HEK293 (cell line): ENCODE measurements at regions not wholly inside any gene's neighbourhood (a gene's known extent, or its start where the extent isn't known, plus 50 kb on each side); places are given as distances from the start of the nearest gene placed in this dataset.

Source experiments
- CTCF ChIA-PET: fragments of 350-600 bp; formaldehyde crosslinking; extraction: SDS; loops from one replicate; lab custom pipeline; 2021; ENCODE audit warnings: antibody characterized with exemption; lab: Yijun Ruan, JAX
- POLR2A ChIA-PET: fragments of 300-600 bp; formaldehyde crosslinking; extraction: SDS; loops from one replicate; lab custom pipeline; 2020; ENCODE audit warnings: antibody characterized with exemption, inconsistent platforms; lab: Yijun Ruan, JAX
- H3K27ac ChIP-seq: fragments of 200-500 bp; sonication (Bioruptor generic); 2 replicates; pipeline ENCODE4 v1.5.1; 2014; ENCODE audit warnings: low read depth, low read length, control low read depth, inconsistent platforms; ENCODE audit errors: extremely low read depth
- H3K36me3 ChIP-seq, 2 experiments: fragments of 200-500 bp in 1 of 2; sonication (Bioruptor generic) in 1 of 2; 1 replicate in 1 of 2; 2 replicates in 1 of 2; pipeline ENCODE4 v1.5.1; 2014 to 2017; ENCODE audit warnings: inconsistent platforms in 2 of 2, low read length in 2 of 2; ENCODE audit not compliant: control insufficient read depth in 2 of 2, insufficient read depth in 1 of 2
- H3K4me1 ChIP-seq: fragments of 200-500 bp; sonication (Bioruptor generic); 2 replicates; pipeline ENCODE4 v1.5.1; 2014; ENCODE audit warnings: mild to moderate bottlenecking, low read length, inconsistent platforms; ENCODE audit not compliant: control insufficient read depth, insufficient read depth
- H3K4me3 ChIP-seq: 2 replicates; pipeline ENCODE4 v1.5.1; 2011; ENCODE audit warnings: low read depth, mild to moderate bottlenecking, control low read depth, low read length, moderate library complexity
- H3K9me3 ChIP-seq: fragments of 200-500 bp; sonication (Bioruptor generic); 2 replicates; pipeline ENCODE4 v1.5.1; 2014; ENCODE audit warnings: low read depth, low read length, inconsistent platforms; ENCODE audit not compliant: control insufficient read depth, insufficient read depth
- BCL6B ChIP-seq: fragments of 450-650 bp; formaldehyde crosslinking; IDR thresholded peaks from 2 replicates; pipeline ENCODE4 v1.5.1; 2017; ENCODE audit warnings: missing biosample characterization, missing genetic modification characterization
- GLI4 ChIP-seq: fragments of 450-650 bp; formaldehyde crosslinking; IDR thresholded peaks from 2 replicates; pipeline ENCODE4 v1.5.1; 2016; ENCODE audit warnings: missing biosample characterization, missing genetic modification characterization
- KLF17 ChIP-seq: fragments of 450-650 bp; formaldehyde crosslinking; IDR thresholded peaks from 2 replicates; pipeline ENCODE4 v1.5.1; 2016; ENCODE audit warnings: missing biosample characterization, missing genetic modification characterization
- RBAK ChIP-seq: fragments of 450-650 bp; formaldehyde crosslinking; IDR thresholded peaks from 2 replicates; pipeline ENCODE4 v1.5.1; 2016; ENCODE audit warnings: missing biosample characterization, missing genetic modification characterization
- SP7 ChIP-seq: fragments of 450-650 bp; formaldehyde crosslinking; IDR thresholded peaks from 2 replicates; pipeline ENCODE4 v1.5.1; 2016; ENCODE audit warnings: missing biosample characterization, missing genetic modification characterization
- YY2 ChIP-seq: fragments of 450-650 bp; formaldehyde crosslinking; IDR thresholded peaks from 2 replicates; pipeline ENCODE4 v1.5.1; 2016; ENCODE audit warnings: missing biosample characterization, missing genetic modification characterization
- ZBTB44 ChIP-seq: fragments of 450-650 bp; IDR thresholded peaks from 2 replicates; pipeline ENCODE4 v1.5.1; 2018; ENCODE audit warnings: missing biosample characterization, mild to moderate bottlenecking, missing genetic modification characterization
- ZBTB49 ChIP-seq: fragments of 450-650 bp; formaldehyde crosslinking; IDR thresholded peaks from 2 replicates; pipeline ENCODE4 v1.5.1; 2016; ENCODE audit warnings: missing biosample characterization, missing genetic modification characterization, low read depth
- ZNF112 ChIP-seq: fragments of 450-650 bp; formaldehyde crosslinking; IDR thresholded peaks from 2 replicates; pipeline ENCODE4 v1.5.0; 2017; ENCODE audit warnings: missing biosample characterization, missing genetic modification characterization
- ZNF391 ChIP-seq: fragments of 450-650 bp; formaldehyde crosslinking; IDR thresholded peaks from 2 replicates; pipeline ENCODE4 v1.5.1; 2016; ENCODE audit warnings: low read depth, missing biosample characterization, missing genetic modification characterization, borderline replicate concordance
- ZNF449 ChIP-seq: fragments of 450-650 bp; formaldehyde crosslinking; IDR thresholded peaks from 2 replicates; pipeline ENCODE4 v1.5.1; 2017; ENCODE audit warnings: missing biosample characterization, mild to moderate bottlenecking, missing genetic modification characterization, moderate library complexity
- ZNF596 ChIP-seq: fragments of 450-650 bp; IDR thresholded peaks from 2 replicates; pipeline ENCODE4 v1.5.0; 2018; ENCODE audit warnings: missing biosample characterization, mild to moderate bottlenecking, missing genetic modification characterization, moderate library complexity
- ZNF76 ChIP-seq: fragments of 450-650 bp; formaldehyde crosslinking; IDR thresholded peaks from 2 replicates; pipeline ENCODE4; 2016; ENCODE audit warnings: low read depth, missing biosample characterization, missing genetic modification characterization, borderline replicate concordance

GRCh38 chr5:23169660-23170416 lies 316.7 kb upstream of the CDH12 start:
- Histone ChIP-seq H3K36me3 (no peaks in the 10 kb centered on the region), H3K9me3 (no peaks in the 10 kb centered on the region), H3K4me3 (no peak overlapping the region), H3K4me1 (no peaks in the 10 kb centered on the region), H3K27ac (no peak overlapping the region)
- ChIA-PET POLR2A (no interaction called here), CTCF (interaction anchor here (1.0 kb wide), 1 partner anchor 39 kb away, joined by 4 read pairs; no protein-coding TSS in a partner anchor)
- no peak for TF ChIP-seq GLI4 (tag by site-specific recombination)
- no peak for TF ChIP-seq ZNF449 (tag by site-specific recombination)
- no peak for TF ChIP-seq KLF17 (tag by site-specific recombination)
- no peak for TF ChIP-seq ZNF76 (tag by site-specific recombination)

GRCh38 chr5:23164971-23165370 lies 311.8 kb upstream of the CDH12 start:
- H3K9me3 ChIP-seq = no peaks in the 10 kb centered on the region
- TF ChIP-seq ZNF391 (tag by site-specific recombination) (no peak), ZNF596 (no peak), RBAK (tag by site-specific recombination) (no peak), ZBTB44 (tag by site-specific recombination) (no peak), BCL6B (tag by site-specific recombination) (no peak), ZNF112 (tag by site-specific recombination) (no peak), SP7 (no peak), YY2 (tag by site-specific recombination) (no peak)
- H3K27ac ChIP-seq = no peak overlapping the region
- ChIA-PET POLR2A (no interaction called here), CTCF (no interaction called here)
- H3K4me3 ChIP-seq = no peak overlapping the region
- no peaks in the 10 kb centered on the region for H3K4me1 ChIP-seq
- no peaks in the 10 kb centered on the region for H3K36me3 ChIP-seq

GRCh38 chr5:23158179-23158578 lies 305.0 kb upstream of the CDH12 start:
- Histone ChIP-seq H3K4me1 (no peaks in the 10 kb centered on the region), H3K9me3 (no peaks in the 10 kb centered on the region)
- CTCF ChIA-PET = no interaction called here

More at GRCh38 chr5:23158179-23158578, 305.0 kb upstream of the CDH12 start:
- Histone ChIP-seq H3K4me3 (no peak overlapping the region), H3K27ac (no peak overlapping the region), H3K36me3 (no peaks in the 10 kb centered on the region)
- POLR2A ChIA-PET = no interaction called here
- no peak for TF ChIP-seq ZBTB49 (tag by site-specific recombination)
